Neural cell (in vitro differentiated cells): ENCODE measurements at regions not wholly inside any gene's neighbourhood (a gene's known extent, or its start where the extent isn't known, plus 50 kb on each side); places are given as distances from the start of the nearest gene placed in this dataset.

Source experiments
- H2AFZ ChIP-seq: fragments of 200-600, 300-800 bp; sonication (generic), shearing (Covaris generic); 2 replicates; pipeline ENCODE4 v1.6.0; 2014; ENCODE audit warnings: low read depth, mild to moderate bottlenecking, antibody characterized with exemption, low read length, moderate library complexity
- H3F3A ChIP-seq: fragments of 200-600 bp; shearing (Covaris generic); 2 replicates; pipeline ENCODE4 v1.6.1; 2016; ENCODE audit warnings: mild to moderate bottlenecking, moderate library complexity, mixed read lengths, antibody characterized with exemption, low read length; ENCODE audit not compliant: insufficient read depth, poor library complexity, severe bottlenecking
- H3K27ac ChIP-seq: fragments of 200-600, 300-800 bp; sonication (generic), shearing (Covaris generic); 2 replicates; pipeline ENCODE4 v1.5.1; 2014; ENCODE audit warnings: mild to moderate bottlenecking, low read length, moderate library complexity
- H3K27me3 ChIP-seq: fragments of 300-800, 200-600 bp; sonication (generic), shearing (Covaris generic); 2 replicates; pipeline ENCODE4 v1.6.0; 2014; ENCODE audit warnings: mild to moderate bottlenecking, low read depth, low read length, moderate library complexity; ENCODE audit not compliant: insufficient read depth
- H3K36me3 ChIP-seq: fragments of 300-800, 200-600 bp; sonication (generic), shearing (Covaris generic); 2 replicates; pipeline ENCODE4 v1.5.1; 2014; ENCODE audit warnings: mild to moderate bottlenecking, antibody characterized with exemption, low read length, moderate library complexity; ENCODE audit not compliant: insufficient read depth
- H3K4me2 ChIP-seq: fragments of 300-800, 200-600 bp; sonication (generic), shearing (Covaris generic); 2 replicates; pipeline ENCODE4 v1.6.0; 2014; ENCODE audit warnings: mild to moderate bottlenecking, low read length
- H3K4me3 ChIP-seq: fragments of 300-800, 200-600 bp; sonication (generic), shearing (Covaris generic); 2 replicates; pipeline ENCODE4 v1.5.1; 2014; ENCODE audit warnings: mild to moderate bottlenecking, low read length, moderate library complexity
- H3K79me2 ChIP-seq: fragments of 200-600 bp; shearing (Covaris generic); replicated peaks from 2 replicates; pipeline ENCODE4 v1.6.0; 2014; ENCODE audit warnings: mild to moderate bottlenecking, low read length, moderate library complexity; ENCODE audit not compliant: insufficient read depth
- H3K9ac ChIP-seq: fragments of 300-800, 200-600 bp; sonication (generic), shearing (Covaris generic); 2 replicates; pipeline ENCODE4 v1.6.1; 2016; ENCODE audit warnings: mild to moderate bottlenecking, low read length, mixed read lengths
- H3K9me2 ChIP-seq: fragments of 200-600 bp; shearing (Covaris generic); 2 replicates; pipeline ENCODE4 v1.6.1; 2016; ENCODE audit warnings: mild to moderate bottlenecking, low read length, mixed read lengths; ENCODE audit not compliant: insufficient read depth
- H3K9me3 ChIP-seq: fragments of 200-600, 300-800 bp; sonication (generic), shearing (Covaris generic); 2 replicates; pipeline ENCODE4 v1.6.1; 2016; ENCODE audit warnings: mild to moderate bottlenecking, mixed run types, low read length, moderate library complexity, mixed read lengths
- H4K20me1 ChIP-seq: fragments of 200-600 bp; shearing (Covaris generic); 2 replicates; pipeline ENCODE4 v1.6.1; 2016; ENCODE audit warnings: mild to moderate bottlenecking, mixed run types; ENCODE audit not compliant: insufficient read depth
- CTCF ChIP-seq: fragments of 450-650 bp; IDR thresholded peaks from 2 replicates; pipeline ENCODE4 v1.5.1; 2014; ENCODE audit warnings: antibody characterized with exemption, mild to moderate bottlenecking, moderate library complexity; ENCODE audit not compliant: poor library complexity, severe bottlenecking
- EP300 ChIP-seq: fragments of 450-650 bp; conservative IDR thresholded peaks from 2 replicates; pipeline ENCODE4 v1.6.1; 2014; ENCODE audit warnings: antibody characterized with exemption, mild to moderate bottlenecking, moderate library complexity; ENCODE audit not compliant: poor library complexity, severe bottlenecking
- EZH2 ChIP-seq: fragments of 200-600, 300-800 bp; shearing (Covaris generic), sonication (generic); IDR thresholded peaks from 2 replicates; pipeline ENCODE4 v1.6.1; 2014; ENCODE audit warnings: antibody characterized with exemption, low read length, borderline replicate concordance, mild to moderate bottlenecking; ENCODE audit not compliant: insufficient read depth, poor library complexity, severe bottlenecking
- MXI1 ChIP-seq: fragments of 450-650 bp; conservative IDR thresholded peaks from 2 replicates; pipeline ENCODE4 v1.6.1; 2014; ENCODE audit warnings: antibody characterized with exemption, mild to moderate bottlenecking; ENCODE audit not compliant: poor library complexity, severe bottlenecking
- POLR2AphosphoS5 ChIP-seq: IDR thresholded peaks from 2 replicates; pipeline ENCODE4 v1.6.1; 2012
- RAD21 ChIP-seq: fragments of 450-650 bp; conservative IDR thresholded peaks from 2 replicates; pipeline ENCODE4 v1.6.1; 2014; ENCODE audit warnings: antibody characterized with exemption, mild to moderate bottlenecking, moderate library complexity
- REST ChIP-seq: IDR thresholded peaks from 2 replicates; pipeline ENCODE4 v1.6.1; 2012; ENCODE audit warnings: borderline replicate concordance
- SMC3 ChIP-seq: fragments of 450-650 bp; conservative IDR thresholded peaks from 2 replicates; pipeline ENCODE4 v1.6.1; 2014; ENCODE audit warnings: antibody characterized with exemption, mild to moderate bottlenecking, moderate library complexity; ENCODE audit not compliant: poor library complexity
- TAF1 ChIP-seq: IDR thresholded peaks from 2 replicates; pipeline ENCODE4 v1.6.1; 2012; ENCODE audit warnings: low read depth

GRCh38 chr18:51522821-51523220 lies 325.3 kb upstream of the MEX3C start:
- TF ChIP-seq TAF1 (no peak), POLR2AphosphoS5 (no peak), MXI1 (no peak), EP300 (no peak), EZH2 (no peak), CTCF (no peak), RAD21 (no peak), SMC3 (no peak), REST (no peak)

GRCh38 chr18:51523671-51524070 lies 326.2 kb upstream of the MEX3C start:
- H3K4me2 ChIP-seq: no peak overlapping the region
- H3K27me3 ChIP-seq: no peaks in the 10 kb centered on the region
- H2AFZ ChIP-seq: no peak overlapping the region
- no peaks in the 10 kb centered on the region for H3K9me3 ChIP-seq
- H3K27ac ChIP-seq: no peak overlapping the region
- no peak overlapping the region for H3K9ac ChIP-seq
- no peak overlapping the region for H3K4me3 ChIP-seq
- no peaks in the 10 kb centered on the region for H3K9me2 ChIP-seq
- no peak for TF ChIP-seq REST
- no peak for TF ChIP-seq EP300
- H3F3A ChIP-seq: no peaks in the 10 kb centered on the region
- no peaks in the 10 kb centered on the region for H3K36me3 ChIP-seq
- no peaks in the 10 kb centered on the region for H3K79me2 ChIP-seq
- no peaks in the 10 kb centered on the region for H4K20me1 ChIP-seq

More at GRCh38 chr18:51522821-51523220, 325.3 kb upstream of the MEX3C start:
- H3K4me3 ChIP-seq: no peak overlapping the region
- H3K27me3 ChIP-seq: no peaks in the 10 kb centered on the region
- H3K36me3 ChIP-seq: no peaks in the 10 kb centered on the region
- H3K27ac ChIP-seq: no peak overlapping the region
- H3K9me2 ChIP-seq: no peaks in the 10 kb centered on the region
- no peak overlapping the region for H2AFZ ChIP-seq
- H3K9ac ChIP-seq: no peak overlapping the region
- no peaks in the 10 kb centered on the region for H3K79me2 ChIP-seq
- no peak overlapping the region for H3K4me2 ChIP-seq
- H4K20me1 ChIP-seq: no peaks in the 10 kb centered on the region
- no peaks in the 10 kb centered on the region for H3F3A ChIP-seq
- no peaks in the 10 kb centered on the region for H3K9me3 ChIP-seq
